GM13977 (cell line): ENCODE measurements at regions not wholly inside any gene's neighbourhood (a gene's known extent, or its start where the extent isn't known, plus 50 kb on each side); places are given as distances from the start of the nearest gene placed in this dataset.

Experiments used
- DNase-seq: peaks from one replicate; pipeline ENCODE4 v3.0.0; 2012; ENCODE audit warnings: low spot score
- CTCF ChIP-seq: IDR thresholded peaks from 2 replicates; pipeline ENCODE4 v1.5.1; 2012; ENCODE audit warnings: mild to moderate bottlenecking, control low read depth; ENCODE audit not compliant: insufficient read depth; ENCODE audit errors: extremely low read depth, missing control alignments
- in situ Hi-C: fragments of 300-500 bp; cut with MboI; formaldehyde crosslinking; loops from one replicate; pipeline ENCODE4 v1.12.0; 2022; ENCODE audit warnings: low sequenced_read_pairs, low pct_unique_long_range_greater_than_20kb, mixed read lengths, inconsistent platforms; ENCODE audit not compliant: unreplicated experiment

- DNase-seq, result no peak
- in situ Hi-C loops, result no loop called here
- no peak for TF ChIP-seq CTCF
Observed at GRCh38 chr15:38086611-38087010, 152.2 kb downstream of the TMCO5A start.

GRCh38 chr15:38088971-38089370 lies 154.5 kb downstream of the TMCO5A start:
- DNase-seq, result no peak
- TF ChIP-seq CTCF, result no peak
- in situ Hi-C loops, result no loop called here

- in situ Hi-C loops, result no loop called here
- DNase-seq, result no peak
- no peak for TF ChIP-seq CTCF
Observed at GRCh38 chr15:38090223-38090622, 155.8 kb downstream of the TMCO5A start.

GRCh38 chr15:38090678-38091077 lies 156.2 kb downstream of the TMCO5A start:
- in situ Hi-C loops, result no loop called here
- no peak for TF ChIP-seq CTCF
- no peak for DNase-seq

- no peak for TF ChIP-seq CTCF
- in situ Hi-C loops, result no loop called here
- DNase-seq, result no peak
Observed at GRCh38 chr15:38091078-38091645, 156.7 kb downstream of the TMCO5A start.

GRCh38 chr15:38093931-38094330 lies 158.7 kb upstream of the SPRED1 start:
- no peak for TF ChIP-seq CTCF
- in situ Hi-C loops, result no loop called here
- no peak for DNase-seq

- in situ Hi-C loops, result no loop called here
- no peak for DNase-seq
- TF ChIP-seq CTCF, result no peak
Observed at GRCh38 chr15:38102972-38103371, 149.7 kb upstream of the SPRED1 start.
